ENCODE measurements at regions not wholly inside any gene's neighbourhood (a gene's known extent, or its start where the extent isn't known, plus 50 kb on each side); places are given as distances from the start of the nearest gene placed in this dataset.
"Not testable (repeated sequence)": the region's sequence is repeated elsewhere in the genome, so short reads cannot be mapped to it uniquely, and the experiment has no call there.

DNA sequence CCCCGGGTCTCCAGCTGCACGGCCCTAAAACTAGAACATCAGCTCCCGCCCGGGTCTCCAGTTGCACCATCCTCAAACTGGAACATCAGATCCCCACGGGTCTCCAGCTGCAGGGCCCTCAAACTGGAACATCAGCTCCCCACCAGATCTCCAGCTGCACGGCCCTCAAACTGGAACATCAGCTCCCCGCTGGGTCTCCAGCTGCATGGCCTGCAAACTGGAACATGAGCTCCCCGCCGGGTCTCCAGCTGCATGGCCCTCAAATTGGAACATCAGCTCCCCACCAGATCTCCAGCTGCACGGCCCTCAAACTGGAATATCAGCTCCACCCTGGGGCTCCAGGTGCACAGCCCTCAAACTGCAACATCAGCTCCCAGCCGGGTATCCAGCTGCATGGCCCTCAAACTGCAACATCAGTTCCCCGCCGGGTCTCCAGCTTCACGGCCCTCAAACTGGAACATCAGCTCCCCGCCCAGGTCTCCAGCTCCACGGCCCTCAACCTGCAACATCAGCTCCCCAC is 93.5 kb upstream of the LPCAT1 start:
- not testable (repeated sequence) for TF ChIP-seq CTCF (tag by site-specific recombination; IDR thresholded peaks at IDR 0.05); SETDB1 (IDR thresholded peaks at IDR 0.05; ENCODE audit: insufficient read length, low read length); ZNF530 (tag by site-specific recombination; IDR thresholded peaks at IDR 0.05; ENCODE audit: low read depth); ZNF23 (tag by site-specific recombination; IDR thresholded peaks at IDR 0.05; ENCODE audit: borderline replicate concordance); ZSCAN5A (tag by site-specific recombination; IDR thresholded peaks at IDR 0.05); ZNF792 (tag by site-specific recombination; IDR thresholded peaks at IDR 0.05); ATF2 (tag by site-specific recombination; IDR thresholded peaks at IDR 0.05; ENCODE audit: low read depth); ZNF610 (tag by site-specific recombination; IDR thresholded peaks at IDR 0.05; ENCODE audit: borderline replicate concordance); ZNF174 (tag by site-specific recombination; IDR thresholded peaks at IDR 0.05); ZNF248 (tag by site-specific recombination; IDR thresholded peaks at IDR 0.05); ZNF704 (tag by site-specific recombination; IDR thresholded peaks at IDR 0.05); ZNF660 (tag by site-specific recombination; IDR thresholded peaks at IDR 0.05)

Data from HEK293 (cell line).